GM12892 (cell line): ENCODE measurements at regions not wholly inside any gene's neighbourhood (a gene's known extent, or its start where the extent isn't known, plus 50 kb on each side); places are given as distances from the start of the nearest gene placed in this dataset.

Experiments
- POLR2A ChIP-seq: IDR thresholded peaks from 2 replicates; pipeline ENCODE4 v1.6.1; 2011; ENCODE audit warnings: low read depth, low read length, control low read depth
- POLR2AphosphoS5 ChIP-seq: IDR thresholded peaks from 2 replicates; pipeline ENCODE4 v1.6.1; 2011; ENCODE audit warnings: low read depth, low read length, control low read depth

DNA sequence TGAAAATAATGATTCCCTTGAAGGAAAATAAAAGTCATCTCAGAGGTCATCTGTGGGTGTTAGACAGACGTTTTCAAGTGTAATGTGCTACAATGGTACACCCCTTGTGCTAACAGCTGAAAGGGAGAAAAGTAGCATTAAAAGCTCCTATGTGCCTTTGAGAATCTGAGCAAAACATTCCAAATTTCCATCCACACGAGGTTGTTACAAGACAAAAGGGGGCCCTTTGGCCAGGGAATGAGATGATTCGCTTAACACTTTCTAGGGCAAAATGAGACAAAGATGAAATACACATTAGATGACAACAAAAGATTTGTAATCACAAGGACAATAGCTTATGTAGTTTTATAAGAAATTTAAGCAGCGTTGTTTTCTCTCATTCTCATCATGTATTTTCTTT, 303.6 kb downstream of the LMX1A start:
- TF ChIP-seq POLR2AphosphoS5 (no peak), POLR2A (no peak)
